GM19240 (cell line): ENCODE measurements at regions not wholly inside any gene's neighbourhood (a gene's known extent, or its start where the extent isn't known, plus 50 kb on each side); places are given as distances from the start of the nearest gene placed in this dataset.

ENCODE experiments used
- DNase-seq: peaks from one replicate; pipeline ENCODE4 v3.0.0; 2011; ENCODE audit warnings: low spot score; ENCODE audit not compliant: insufficient read length

GRCh38 chr6:43909474-43910148, 139.6 kb downstream of the VEGFA start:
- DNase-seq, result no peak

- DNase-seq, result no peak
These were observed 137.9 kb downstream of the VEGFA start for GRCh38 chr6:43907789-43908472.

- no peak for DNase-seq
These were observed 137.3 kb downstream of the VEGFA start for GRCh38 chr6:43907312-43907711.

- DNase-seq, result no peak
These were observed 134.5 kb downstream of the VEGFA start for GRCh38 chr6:43904311-43905123.

- DNase-seq, result no peak
These were observed 133.8 kb downstream of the VEGFA start for GRCh38 chr6:43903739-43904290.

GRCh38 chr6:43901733-43902230, 131.8 kb downstream of the VEGFA start:
- no peak for DNase-seq

GRCh38 chr6:43900916-43901732, 131.1 kb downstream of the VEGFA start:
- no peak for DNase-seq

- no peak for DNase-seq
These were observed 130.5 kb downstream of the VEGFA start for GRCh38 chr6:43900560-43900915.

- DNase-seq, result no peak
These were observed 129.8 kb downstream of the VEGFA start for GRCh38 chr6:43899830-43900229.

- DNase-seq, result no peak
These were observed 128.5 kb downstream of the VEGFA start for GRCh38 chr6:43898358-43899131.

GRCh38 chr6:43897571-43898302, 127.7 kb downstream of the VEGFA start:
- no peak for DNase-seq

- DNase-seq, result no peak
These were observed 126.6 kb downstream of the VEGFA start for GRCh38 chr6:43896329-43897255.

- DNase-seq, result no peak
These were observed 125.8 kb downstream of the VEGFA start for GRCh38 chr6:43895656-43896328.

GRCh38 chr6:43893073-43893472, 123.1 kb downstream of the VEGFA start:
- no peak for DNase-seq

- DNase-seq, result no peak
These were observed 121.3 kb downstream of the VEGFA start for GRCh38 chr6:43891072-43891870.

GRCh38 chr6:43890197-43891062, 120.4 kb downstream of the VEGFA start:
- DNase-seq, result no peak
